Thyroid gland (tissue), 4 donors: ENCODE measurements at regions not wholly inside any gene's neighbourhood (a gene's known extent, or its start where the extent isn't known, plus 50 kb on each side); places are given as distances from the start of the nearest gene placed in this dataset.

Source experiments
- CTCF ChIP-seq, 6 experiments: fragments of 200-600 bp in 3 of 6; fragments of 450-650 bp in 3 of 6; sonication (generic) in 3 of 6; IDR thresholded peaks; one replicate each; pipeline ENCODE4 v1.5.1; 2016 to 2019; ENCODE audit warnings: antibody characterized with exemption in 6 of 6, mild to moderate bottlenecking in 2 of 6, inconsistent platforms in 1 of 6, moderate library complexity in 1 of 6
- POLR2A ChIP-seq, 2 donors: fragments of 450-650 bp; IDR thresholded peaks; one replicate each; pipeline ENCODE4 v1.6.1; 2017; ENCODE audit warnings: antibody characterized with exemption in 2 of 2, mild to moderate bottlenecking in 2 of 2, moderate library complexity in 1 of 2

DNA sequence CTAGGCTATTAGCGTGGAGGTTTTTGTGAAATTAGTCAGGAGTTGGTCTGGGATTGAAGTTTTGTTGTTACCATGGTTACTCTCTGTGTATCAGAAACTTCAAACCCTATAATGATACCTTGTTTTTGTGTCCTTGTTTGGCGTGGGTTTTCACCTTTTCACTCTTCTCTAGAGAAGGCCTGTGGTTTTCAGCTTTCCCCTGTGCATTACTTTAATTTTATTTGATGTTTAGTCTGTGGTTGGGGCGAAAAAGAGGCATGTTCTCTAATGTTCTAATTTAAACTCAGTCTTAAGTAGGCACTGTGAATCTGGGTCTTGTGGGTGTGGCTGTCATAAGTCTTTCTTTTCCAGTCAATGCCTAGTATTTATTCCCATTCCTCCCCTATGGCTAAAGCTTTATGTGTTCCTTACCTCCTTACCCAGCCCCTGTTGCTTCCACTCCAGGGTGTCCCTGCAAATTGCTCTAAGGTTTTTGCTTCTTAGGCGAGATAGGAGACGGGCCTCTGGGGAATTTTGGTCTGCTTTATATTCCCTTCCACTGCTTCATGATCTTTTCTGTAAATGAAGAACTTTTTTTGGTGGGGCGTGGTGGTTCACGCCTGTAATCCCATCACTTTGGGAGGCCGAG lies 125.1 kb upstream of the XIST start:
- TF ChIP-seq CTCF (IDR thresholded peaks at IDR 0.05) (no peak), POLR2A (IDR thresholded peaks at IDR 0.05) (no peak)
